Stimulated activated CD4-positive, alpha-beta T cell treated with anti-CD3 and anti-CD28 coated beads, Interleukin-12 subunit alpha, Interleukin-12 subunit beta, amount 100 ng/mL, for 48 hours (primary cell): ENCODE measurements at regions not wholly inside any gene's neighbourhood (a gene's known extent, or its start where the extent isn't known, plus 50 kb on each side); places are given as distances from the start of the nearest gene placed in this dataset.

Experiments
- DNase-seq, 3 donors: peaks; one replicate each; pipeline ENCODE4 v3.0.0-alpha.2; 2020; ENCODE audit warnings: low read depth in 2 of 3, low spot score in 1 of 3

DNA sequence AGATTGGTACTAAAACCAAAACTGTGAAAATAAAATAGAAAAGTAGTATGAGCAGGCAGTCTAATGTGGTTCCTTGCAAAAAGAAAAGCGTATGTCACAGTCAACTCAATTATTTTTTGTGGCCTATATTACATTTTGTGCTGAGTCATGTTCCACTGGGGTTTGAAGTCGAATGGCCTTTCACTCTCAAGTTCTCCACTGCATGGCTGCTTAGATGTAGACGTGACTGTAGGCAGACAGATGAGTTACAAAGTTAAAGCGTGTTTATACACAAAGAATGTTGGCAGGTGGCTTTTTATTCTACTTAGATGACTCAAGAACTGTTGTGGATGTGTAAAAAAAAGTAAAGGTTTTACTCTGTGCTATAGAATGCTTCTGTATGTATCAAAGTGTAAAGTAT, 133.9 kb downstream of the SLITRK6 start:
- DNase-seq: no peak

- DNase-seq: no peak
Observed at GRCh38 chr13:85663856-85664255, 135.4 kb downstream of the SLITRK6 start.

DNA sequence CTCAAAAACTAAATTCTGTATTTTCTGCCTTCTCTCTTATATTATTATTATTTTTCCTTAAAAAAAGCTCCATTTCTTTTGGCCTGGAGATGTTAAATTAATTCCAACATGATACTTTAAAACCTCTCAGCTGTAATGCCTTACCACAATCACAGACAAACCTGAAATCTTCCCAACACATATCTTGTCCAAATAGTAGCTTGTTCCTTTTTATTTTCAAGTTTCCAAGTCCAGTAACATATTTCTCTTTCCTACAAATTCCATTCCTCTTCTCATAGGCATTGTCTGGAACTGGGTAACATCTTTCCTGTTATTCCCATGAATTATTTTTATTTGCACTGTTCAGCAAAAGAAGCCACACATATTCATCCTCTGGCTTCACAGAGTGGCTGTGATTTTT, 137.0 kb downstream of the SLITRK6 start:
- DNase-seq: no peak

DNA sequence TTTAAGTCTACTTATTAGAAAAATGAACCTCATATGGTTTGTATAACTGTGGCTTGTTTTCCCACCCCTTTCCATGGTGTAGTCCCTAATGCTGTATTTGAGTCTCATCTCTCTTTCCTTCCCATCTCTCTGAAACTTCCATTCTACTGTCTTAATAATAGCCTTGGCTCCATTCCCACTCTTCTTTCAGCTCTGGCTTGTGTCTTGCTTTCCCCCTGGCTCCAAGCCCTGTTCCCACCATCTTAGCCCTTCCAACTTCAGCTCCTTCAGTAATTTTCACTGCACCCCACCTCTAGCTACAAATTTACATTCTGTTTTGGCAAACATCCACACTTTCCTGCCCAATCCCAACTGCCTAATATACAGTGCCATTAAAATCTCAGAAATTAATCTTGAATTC, 137.5 kb downstream of the SLITRK6 start:
- no peak for DNase-seq

DNA sequence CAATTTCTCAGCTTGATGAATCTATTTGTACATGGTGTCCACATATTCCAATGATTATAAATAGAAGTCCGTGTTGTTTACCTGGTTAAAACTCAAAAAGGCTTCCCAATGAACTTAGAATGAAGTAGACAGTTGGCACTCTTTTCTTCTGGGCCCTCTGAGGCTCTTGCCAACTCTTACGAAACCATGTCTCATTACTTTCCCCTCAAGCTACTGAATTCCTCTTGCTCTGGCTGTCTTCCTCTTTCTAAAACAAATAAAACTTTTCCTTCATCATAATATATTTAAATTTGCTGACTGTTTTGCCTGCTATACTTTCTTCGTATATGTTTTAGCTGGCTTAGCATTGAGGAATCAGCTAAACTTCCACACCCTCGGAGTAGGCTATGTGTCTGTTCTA, 139.7 kb downstream of the SLITRK6 start:
- no peak for DNase-seq

DNA sequence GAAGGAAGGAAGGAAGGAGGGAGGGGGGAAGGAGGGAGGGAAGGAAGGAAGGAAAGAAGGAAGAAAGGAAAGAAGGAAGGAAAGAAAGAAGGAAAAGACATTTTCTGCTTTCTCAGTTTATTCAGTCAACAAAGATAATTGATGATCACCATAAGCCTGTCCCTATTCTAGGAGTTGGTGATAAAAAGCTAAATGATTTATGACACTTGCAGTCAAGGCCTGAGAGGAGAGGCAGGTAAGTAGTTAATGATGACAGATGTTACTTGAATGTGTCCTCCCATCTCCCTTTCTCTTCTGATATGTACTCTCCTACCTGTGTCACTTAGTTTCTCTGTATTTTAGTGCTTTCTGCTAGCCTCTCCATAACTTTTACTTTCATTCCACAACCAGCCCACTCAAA, 141.3 kb downstream of the SLITRK6 start:
- no peak for DNase-seq

DNA sequence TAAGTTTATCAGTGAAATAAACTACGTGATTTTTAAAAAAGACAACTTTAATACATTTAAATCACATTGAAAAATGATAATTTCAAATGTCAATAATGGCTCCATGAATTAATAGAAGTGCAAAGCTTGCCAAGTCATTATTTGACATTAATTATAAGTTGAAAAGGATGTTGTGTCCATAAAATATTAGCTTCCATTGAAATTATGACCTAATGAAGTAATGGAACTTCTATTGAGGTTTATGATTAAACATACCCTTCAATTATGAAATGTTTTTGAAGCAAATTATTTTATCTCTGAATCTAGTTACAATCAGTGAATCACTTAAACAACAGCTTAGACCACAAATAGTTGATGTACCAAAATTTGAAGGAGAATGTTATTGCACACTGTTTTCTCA, 144.2 kb downstream of the SLITRK6 start:
- DNase-seq: no peak

- no peak for DNase-seq
Observed at GRCh38 chr13:85654227-85654626, 145.0 kb downstream of the SLITRK6 start.

- no peak for DNase-seq
Observed at GRCh38 chr13:85653681-85654080, 145.5 kb downstream of the SLITRK6 start.

- DNase-seq: no peak
Observed at GRCh38 chr13:85652491-85652890, 146.7 kb downstream of the SLITRK6 start.

- DNase-seq: no peak
Observed at GRCh38 chr13:85651440-85651839, 147.8 kb downstream of the SLITRK6 start.

- no peak for DNase-seq
Observed at GRCh38 chr13:85650613-85651012, 148.6 kb downstream of the SLITRK6 start.

GRCh38 chr13:85640727-85641126, 158.5 kb downstream of the SLITRK6 start:
- no peak for DNase-seq

GRCh38 chr13:85638815-85639393, 160.3 kb downstream of the SLITRK6 start:
- no peak for DNase-seq

GRCh38 chr13:85638265-85638664, 161.0 kb downstream of the SLITRK6 start:
- no peak for DNase-seq

DNA sequence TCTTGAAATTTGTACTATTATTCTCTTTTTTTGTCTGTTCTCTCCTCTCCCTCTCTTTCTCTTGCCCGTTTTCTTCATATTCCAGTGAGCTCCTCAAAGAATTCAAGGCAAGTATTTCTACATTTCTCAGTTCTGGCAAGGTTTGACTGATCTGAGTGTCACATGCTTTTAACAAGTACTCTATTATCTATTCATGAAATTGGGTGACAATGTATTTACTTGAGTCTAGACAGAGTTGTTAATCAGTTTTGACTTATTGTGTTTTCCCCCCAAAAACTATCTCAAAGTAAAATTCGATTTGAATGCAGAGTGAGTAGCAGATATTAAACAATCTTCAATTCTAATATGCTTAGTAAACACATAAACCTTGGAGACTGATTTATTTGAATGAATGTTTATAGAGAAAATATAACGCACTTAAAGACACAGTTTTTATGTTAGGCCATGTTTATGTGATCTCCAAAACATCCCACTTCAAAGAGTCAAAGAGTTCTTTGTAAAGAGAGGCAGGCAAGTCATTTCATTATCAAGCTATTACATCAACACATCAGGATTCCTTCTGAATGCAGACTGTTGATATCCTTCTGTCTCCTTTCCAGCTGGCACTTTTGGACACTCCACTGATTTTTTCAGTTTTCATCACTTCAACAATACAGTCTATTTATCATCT, 166.6 kb downstream of the SLITRK6 start:
- DNase-seq: no peak

GRCh38 chr13:85631801-85632200, 167.4 kb downstream of the SLITRK6 start:
- DNase-seq: no peak

DNA sequence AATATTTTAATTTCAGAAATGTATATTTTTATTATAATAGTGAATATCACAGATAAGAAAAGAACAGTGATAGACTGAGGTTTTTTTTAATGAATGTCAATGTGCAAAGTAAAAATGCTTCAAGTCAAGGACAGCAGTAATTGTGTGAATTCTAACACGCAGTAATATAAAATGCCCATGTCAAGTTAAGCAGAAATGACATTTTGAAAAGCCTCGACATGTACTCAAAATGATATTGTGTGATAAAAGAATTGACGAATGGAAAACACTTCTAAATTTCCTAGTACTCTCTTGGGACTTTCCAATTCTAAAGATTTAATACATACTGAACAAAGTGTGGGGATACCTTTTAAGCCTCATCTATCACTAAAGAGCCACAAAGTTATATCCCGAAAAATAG, 172.6 kb downstream of the SLITRK6 start:
- no peak for DNase-seq

GRCh38 chr13:85619321-85619720, 179.9 kb downstream of the SLITRK6 start:
- DNase-seq: no peak

DNA sequence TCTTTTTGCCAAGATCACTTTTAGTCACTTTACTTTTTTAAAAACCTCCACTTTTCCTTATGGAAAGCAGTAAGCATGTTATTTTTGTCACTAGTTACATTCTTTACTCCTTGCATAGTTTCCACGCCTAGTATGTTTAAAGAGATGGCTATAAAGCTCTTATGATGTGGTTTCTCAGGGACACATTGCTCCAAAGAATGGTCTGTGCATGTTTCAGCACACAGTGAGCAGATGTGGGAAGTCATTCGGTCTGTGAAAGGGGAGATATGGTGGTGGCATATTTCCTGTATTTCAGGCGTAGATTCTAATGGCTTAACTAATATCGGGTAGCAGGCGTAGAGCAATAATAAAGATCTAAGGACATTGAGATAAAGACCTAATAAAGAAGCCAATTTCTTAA, 180.7 kb downstream of the SLITRK6 start:
- no peak for DNase-seq

GRCh38 chr13:85616275-85616674, 182.9 kb downstream of the SLITRK6 start:
- no peak for DNase-seq

- no peak for DNase-seq
Observed at GRCh38 chr13:85615031-85615430, 184.2 kb downstream of the SLITRK6 start.

GRCh38 chr13:85610024-85610423, 189.2 kb downstream of the SLITRK6 start:
- no peak for DNase-seq
